K562 (cell line): ENCODE measurements at regions not wholly inside any gene's neighbourhood (a gene's known extent, or its start where the extent isn't known, plus 50 kb on each side); places are given as distances from the start of the nearest gene placed in this dataset.

Experiments used
- ATAC-seq: fragments of 200-7000 bp; cut with Tn5 transposase; 3 replicates; pipeline ENCODE4 v1.9.1; 2020; ENCODE audit warnings: moderate library complexity
- BruUV-seq: library from RNA; stranded (reverse); fragments of 400-500 nt; replicated peaks from 2 replicates; lab custom pipeline; 2021; lab: Mats Ljungman, UMichigan
- CTCF ChIA-PET: fragments of 300-600 bp; formaldehyde crosslinking; extraction: SDS; loops from one replicate; lab custom pipeline; 2021; ENCODE audit warnings: low intra/inter-chr PET ratio; lab: Yijun Ruan, JAX
- POLR2A ChIA-PET: fragments of 300-600, 350-650 bp; sonication (Branson Sonifier 250); formaldehyde crosslinking; extraction: SDS; loops from one replicate; lab custom pipeline; 2021; ENCODE audit warnings: antibody characterized with exemption, inconsistent platforms; lab: Yijun Ruan, JAX
- DNase-seq, 4 experiments: peaks; one replicate each; pipeline versions ENCODE4 v3.0.0 to v3.0.0-alpha.2; 2011 to 2018; ENCODE audit warnings: low spot score in 3 of 4, mixed read lengths in 3 of 4; ENCODE audit errors: extremely low read depth in 1 of 4
- FAIRE-seq: peaks from 2 replicates; lab custom pipeline; 2011; peaks lifted over from hg19 to GRCh38; lab: Jason Lieb, UNC
- H2AFZ ChIP-seq: 2 replicates; pipeline ENCODE4 v1.6.0; 2011; ENCODE audit warnings: low read depth, low read length, control low read depth, inconsistent platforms
- H3K27ac ChIP-seq: fragments of 200-600 bp; 3 replicates; pipeline ENCODE4 v1.8.0; 2011; ENCODE audit warnings: low read depth, mild to moderate bottlenecking, control low read depth, inconsistent platforms, low read length, moderate library complexity, mixed read lengths; ENCODE audit errors: extremely low read depth
- H3K27me3 ChIP-seq, 2 experiments: fragments of 300-600 bp in 1 of 2; 2 replicates in 1 of 2; 3 replicates in 1 of 2; pipeline versions ENCODE4 v1.6.0 to v1.8.0; 2011; ENCODE audit warnings: inconsistent platforms in 2 of 2, low read length in 2 of 2, mild to moderate bottlenecking in 1 of 2, mixed read lengths in 1 of 2, moderate library complexity in 1 of 2; ENCODE audit not compliant: control insufficient read depth in 2 of 2, insufficient read depth in 2 of 2
- H3K36me3 ChIP-seq: fragments of 300-600 bp; 3 replicates; pipeline ENCODE4 v1.8.0; 2011; ENCODE audit warnings: mild to moderate bottlenecking, low read length, inconsistent platforms; ENCODE audit not compliant: control insufficient read depth, insufficient read depth
- H3K4me1 ChIP-seq, 2 experiments: fragments of 200-600 bp in 1 of 2; replicated peaks in 1 of 2; 2 replicates in 1 of 2; 3 replicates in 1 of 2; pipeline versions ENCODE4 v1.5.1 to v1.8.0; 2011; ENCODE audit warnings: inconsistent platforms in 2 of 2, low read length in 2 of 2, mild to moderate bottlenecking in 1 of 2, mixed read lengths in 1 of 2, moderate library complexity in 1 of 2; ENCODE audit not compliant: control insufficient read depth in 2 of 2, insufficient read depth in 2 of 2
- H3K4me2 ChIP-seq: 2 replicates; pipeline ENCODE4 v1.6.1; 2011; ENCODE audit warnings: low read length, control low read depth, inconsistent platforms, mixed read lengths; ENCODE audit not compliant: insufficient read depth
- H3K4me3 ChIP-seq: fragments of 200-600 bp; sonication (generic), shearing (Covaris generic); 2 replicates; pipeline ENCODE4 v1.5.1; 2016; ENCODE audit warnings: control low read depth, inconsistent platforms
- H3K79me2 ChIP-seq: fragments of 200-600 bp; 3 replicates; pipeline ENCODE4 v1.8.0; 2011; ENCODE audit warnings: low read length, inconsistent platforms; ENCODE audit not compliant: control insufficient read depth, insufficient read depth
- H3K9ac ChIP-seq, 2 experiments: 2 replicates each; pipeline versions ENCODE4 v1.6.0 to v1.6.1; 2011; ENCODE audit warnings: low read depth in 2 of 2, low read length in 2 of 2, control low read depth in 1 of 2, inconsistent platforms in 1 of 2, mild to moderate bottlenecking in 1 of 2, mixed read lengths in 1 of 2; ENCODE audit not compliant: insufficient read depth in 1 of 2
- H3K9me1 ChIP-seq: one replicate; pipeline ENCODE4 v1.6.0; 2011; ENCODE audit warnings: inconsistent platforms, mild to moderate bottlenecking, low read length, moderate library complexity; ENCODE audit not compliant: control insufficient read depth, insufficient read depth
- H3K9me3 ChIP-seq: replicated peaks from 2 replicates; pipeline ENCODE4 v1.5.1; 2011; ENCODE audit warnings: low read depth, low read length, inconsistent platforms; ENCODE audit not compliant: control insufficient read depth, insufficient read depth
- H4K20me1 ChIP-seq: replicated peaks from 2 replicates; pipeline ENCODE4 v1.6.1; 2011; ENCODE audit warnings: low read length, inconsistent platforms, mixed read lengths; ENCODE audit not compliant: control insufficient read depth, insufficient read depth
- BCOR ChIP-seq: fragments of 450-650 bp; IDR thresholded peaks from 2 replicates; pipeline ENCODE4 v1.6.1; 2016
- CBFB ChIP-seq: sonication (generic); formaldehyde crosslinking; IDR thresholded peaks from 2 replicates; pipeline ENCODE4 v1.4.0; 2020; ENCODE audit warnings: mild to moderate bottlenecking, missing genetic modification reagents
- ELK3 ChIP-seq: fragments of 450-650 bp; formaldehyde crosslinking; IDR thresholded peaks from 2 replicates; pipeline ENCODE4 v1.4.0; 2020; ENCODE audit warnings: mild to moderate bottlenecking
- HOMEZ ChIP-seq: fragments of 250-450 bp; sonication (Bioruptor Pico); IDR thresholded peaks from 2 replicates; pipeline ENCODE4 v1.4.0; 2020; ENCODE audit warnings: mild to moderate bottlenecking, moderate library complexity
- PHB ChIP-seq: fragments of 250-450 bp; sonication (Bioruptor Pico); IDR thresholded peaks from 2 replicates; pipeline ENCODE4 v1.5.0; 2021
- RBM25 ChIP-seq: fragments of 200-400 bp; formaldehyde crosslinking; IDR thresholded peaks from 2 replicates; pipeline ENCODE4 v1.6.1; 2018; ENCODE audit warnings: low read length, low read depth, moderate library complexity; ENCODE audit not compliant: severe bottlenecking
- SFPQ ChIP-seq: fragments of 200-400 bp; formaldehyde crosslinking; IDR thresholded peaks from 2 replicates; pipeline ENCODE4 v1.6.1; 2017; ENCODE audit warnings: mild to moderate bottlenecking, low read depth, low read length, moderate library complexity
- TCFL5 ChIP-seq: fragments of 250-450 bp; sonication (Bioruptor Pico); conservative IDR thresholded peaks from 2 replicates; pipeline ENCODE4 v1.6.1; 2021; ENCODE audit warnings: mild to moderate bottlenecking, moderate library complexity, matching md5 sums
- YBX1 ChIP-seq: fragments of 450-650 bp; IDR thresholded peaks from 2 replicates; pipeline ENCODE4 v1.7.1; 2016; ENCODE audit warnings: mild to moderate bottlenecking
- ZNF133 ChIP-seq: fragments of 250-450 bp; sonication (Bioruptor Pico); IDR thresholded peaks from 2 replicates; pipeline ENCODE4 v1.4.0; 2020; ENCODE audit warnings: mild to moderate bottlenecking
- ZNF280B ChIP-seq: fragments of 250-450 bp; sonication (Bioruptor Pico); IDR thresholded peaks from 2 replicates; pipeline ENCODE4 v1.5.1; 2021; ENCODE audit warnings: mild to moderate bottlenecking
- ZNF785 ChIP-seq: fragments of 250-450 bp; sonication (Bioruptor Pico); IDR thresholded peaks from 2 replicates; pipeline ENCODE4 v1.4.0; 2020; ENCODE audit warnings: mild to moderate bottlenecking
- WGBS: fragments of 100-300 bp; shearing (Covaris generic); methylation state at CpG from one replicate; pipeline ENCODE4 v1.1.6; 2016; ENCODE audit warnings: low coverage, mixed read lengths; ENCODE audit not compliant: insufficient coverage; ENCODE audit errors: missing lambda C conversion rate; 5-methylcytosine and 5-hydroxymethylcytosine counted together
- in situ Hi-C: fragments of 300-500 bp; cut with MboI; formaldehyde crosslinking; loops from 4 replicates; pipeline ENCODE4 v1.15.0; 2018; ENCODE audit warnings: inconsistent platforms, mixed read lengths
- intact Hi-C: fragments of 100-400 bp; cut with micrococcal nuclease; formaldehyde crosslinking; loops from 2 replicates; pipeline ENCODE4 v1.14.2; 2022

- Histone ChIP-seq H3K36me3 (no peaks in the 10 kb centered on the region), H3K4me1 (no peaks in the 10 kb centered on the region; a peak in 1 of 5 replicates), H3K4me3 (no peak overlapping the region), H3K9ac (no peak overlapping the region), H4K20me1 (no peaks in the 10 kb centered on the region), H3K27ac (no peak overlapping the region), H3K4me2 (no peak overlapping the region), H3K9me3 (no peaks in the 10 kb centered on the region), H2AFZ (no peak overlapping the region), H3K79me2 (no peaks in the 10 kb centered on the region), H3K27me3 (peaks cover 0 to 3% of the 10 kb centered on the region in 2 experiments; a peak in 2 of 5 replicates), H3K9me1 (no peaks in the 10 kb centered on the region)
- DNase-seq (no peak), ATAC-seq (no peak), FAIRE-seq (no peak)
- ChIA-PET POLR2A (interaction anchor here (0.6 kb wide), 1 partner anchor 307 kb away, joined by 3 read pairs; no protein-coding TSS in a partner anchor), CTCF (no interaction called here)
- in situ Hi-C loops: no loop called here
- WGBS: 8% methylated on average over 3 of the region's 3 CpGs
- intact Hi-C loops: no loop called here
- no TSS peak for BruUV-seq
- TF ChIP-seq SFPQ (no peak), ZNF280B (CRISPR knock-in tag) (no peak), HOMEZ (CRISPR knock-in tag) (no peak), ZNF133 (no peak), ELK3 (no peak), PHB (CRISPR knock-in tag) (no peak), ZNF785 (CRISPR knock-in tag) (no peak), CBFB (CRISPR knock-in tag) (no peak), TCFL5 (CRISPR knock-in tag) (no peak), BCOR (peak; percentile 37; the same call in 1 of the 2 replicates), RBM25 (peak; percentile 61), YBX1 (no peak)
Observed at GRCh38 chr11:46197421-46197820, 76.2 kb upstream of the PHF21A start.
